K562 (cell line): ENCODE measurements at regions not wholly inside any gene's neighbourhood (a gene's known extent, or its start where the extent isn't known, plus 50 kb on each side); places are given as distances from the start of the nearest gene placed in this dataset.

Source experiments
- ATAC-seq: fragments of 200-7000 bp; cut with Tn5 transposase; 3 replicates; pipeline ENCODE4 v1.9.1; 2020; ENCODE audit warnings: moderate library complexity
- BruUV-seq: library from RNA; stranded (reverse); fragments of 400-500 nt; replicated peaks from 2 replicates; lab custom pipeline; 2021; lab: Mats Ljungman, UMichigan
- CTCF ChIA-PET: fragments of 300-600 bp; formaldehyde crosslinking; extraction: SDS; loops from one replicate; lab custom pipeline; 2021; ENCODE audit warnings: low intra/inter-chr PET ratio; lab: Yijun Ruan, JAX
- POLR2A ChIA-PET: fragments of 300-600, 350-650 bp; sonication (Branson Sonifier 250); formaldehyde crosslinking; extraction: SDS; loops from one replicate; lab custom pipeline; 2021; ENCODE audit warnings: antibody characterized with exemption, inconsistent platforms; lab: Yijun Ruan, JAX
- DNase-seq, 4 experiments: peaks; one replicate each; pipeline versions ENCODE4 v3.0.0 to v3.0.0-alpha.2; 2011 to 2018; ENCODE audit warnings: low spot score in 3 of 4, mixed read lengths in 3 of 4; ENCODE audit errors: extremely low read depth in 1 of 4
- FAIRE-seq: peaks from 2 replicates; lab custom pipeline; 2011; peaks lifted over from hg19 to GRCh38; lab: Jason Lieb, UNC
- H2AFZ ChIP-seq: 2 replicates; pipeline ENCODE4 v1.6.0; 2011; ENCODE audit warnings: low read depth, low read length, control low read depth, inconsistent platforms
- H3K27ac ChIP-seq: fragments of 200-600 bp; 3 replicates; pipeline ENCODE4 v1.8.0; 2011; ENCODE audit warnings: low read depth, mild to moderate bottlenecking, control low read depth, inconsistent platforms, low read length, moderate library complexity, mixed read lengths; ENCODE audit errors: extremely low read depth
- H3K27me3 ChIP-seq, 2 experiments: fragments of 300-600 bp in 1 of 2; 2 replicates in 1 of 2; 3 replicates in 1 of 2; pipeline versions ENCODE4 v1.6.0 to v1.8.0; 2011; ENCODE audit warnings: inconsistent platforms in 2 of 2, low read length in 2 of 2, mild to moderate bottlenecking in 1 of 2, mixed read lengths in 1 of 2, moderate library complexity in 1 of 2; ENCODE audit not compliant: control insufficient read depth in 2 of 2, insufficient read depth in 2 of 2
- H3K36me3 ChIP-seq: fragments of 300-600 bp; 3 replicates; pipeline ENCODE4 v1.8.0; 2011; ENCODE audit warnings: mild to moderate bottlenecking, low read length, inconsistent platforms; ENCODE audit not compliant: control insufficient read depth, insufficient read depth
- H3K4me1 ChIP-seq, 2 experiments: fragments of 200-600 bp in 1 of 2; replicated peaks in 1 of 2; 2 replicates in 1 of 2; 3 replicates in 1 of 2; pipeline versions ENCODE4 v1.5.1 to v1.8.0; 2011; ENCODE audit warnings: inconsistent platforms in 2 of 2, low read length in 2 of 2, mild to moderate bottlenecking in 1 of 2, mixed read lengths in 1 of 2, moderate library complexity in 1 of 2; ENCODE audit not compliant: control insufficient read depth in 2 of 2, insufficient read depth in 2 of 2
- H3K4me2 ChIP-seq: 2 replicates; pipeline ENCODE4 v1.6.1; 2011; ENCODE audit warnings: low read length, control low read depth, inconsistent platforms, mixed read lengths; ENCODE audit not compliant: insufficient read depth
- H3K4me3 ChIP-seq: fragments of 200-600 bp; sonication (generic), shearing (Covaris generic); 2 replicates; pipeline ENCODE4 v1.5.1; 2016; ENCODE audit warnings: control low read depth, inconsistent platforms
- H3K79me2 ChIP-seq: fragments of 200-600 bp; 3 replicates; pipeline ENCODE4 v1.8.0; 2011; ENCODE audit warnings: low read length, inconsistent platforms; ENCODE audit not compliant: control insufficient read depth, insufficient read depth
- H3K9ac ChIP-seq, 2 experiments: 2 replicates each; pipeline versions ENCODE4 v1.6.0 to v1.6.1; 2011; ENCODE audit warnings: low read depth in 2 of 2, low read length in 2 of 2, control low read depth in 1 of 2, inconsistent platforms in 1 of 2, mild to moderate bottlenecking in 1 of 2, mixed read lengths in 1 of 2; ENCODE audit not compliant: insufficient read depth in 1 of 2
- H3K9me1 ChIP-seq: one replicate; pipeline ENCODE4 v1.6.0; 2011; ENCODE audit warnings: inconsistent platforms, mild to moderate bottlenecking, low read length, moderate library complexity; ENCODE audit not compliant: control insufficient read depth, insufficient read depth
- H3K9me3 ChIP-seq: replicated peaks from 2 replicates; pipeline ENCODE4 v1.5.1; 2011; ENCODE audit warnings: low read depth, low read length, inconsistent platforms; ENCODE audit not compliant: control insufficient read depth, insufficient read depth
- H4K20me1 ChIP-seq: replicated peaks from 2 replicates; pipeline ENCODE4 v1.6.1; 2011; ENCODE audit warnings: low read length, inconsistent platforms, mixed read lengths; ENCODE audit not compliant: control insufficient read depth, insufficient read depth
- DIDO1 ChIP-seq: fragments of 450-650 bp; IDR thresholded peaks from 2 replicates; pipeline ENCODE4 v1.6.1; 2016; ENCODE audit warnings: low read depth, missing biosample characterization, missing genetic modification characterization
- GATA2 ChIP-seq: sonication (generic); formaldehyde crosslinking; IDR thresholded peaks from 2 replicates; pipeline ENCODE4 v1.4.0; 2020; ENCODE audit warnings: mild to moderate bottlenecking, missing genetic modification reagents
- HMBOX1 ChIP-seq: sonication (generic); IDR thresholded peaks from 2 replicates; pipeline ENCODE4 v1.6.1; 2016
- ZNF280B ChIP-seq: fragments of 250-450 bp; sonication (Bioruptor Pico); IDR thresholded peaks from 2 replicates; pipeline ENCODE4 v1.5.1; 2021; ENCODE audit warnings: mild to moderate bottlenecking
- ZNF764 ChIP-seq: fragments of 250-450 bp; sonication (Bioruptor Pico); IDR thresholded peaks from 2 replicates; pipeline ENCODE4 v1.4.0; 2020; ENCODE audit warnings: low read depth, mild to moderate bottlenecking, moderate library complexity
- ZNF780A ChIP-seq: fragments of 250-450 bp; sonication (Bioruptor Pico); IDR thresholded peaks from 2 replicates; pipeline ENCODE4 v1.5.0; 2021; ENCODE audit warnings: mild to moderate bottlenecking
- WGBS: fragments of 100-300 bp; shearing (Covaris generic); methylation state at CpG from one replicate; pipeline ENCODE4 v1.1.6; 2016; ENCODE audit warnings: low coverage, mixed read lengths; ENCODE audit not compliant: insufficient coverage; ENCODE audit errors: missing lambda C conversion rate; 5-methylcytosine and 5-hydroxymethylcytosine counted together
- in situ Hi-C: fragments of 300-500 bp; cut with MboI; formaldehyde crosslinking; loops from 4 replicates; pipeline ENCODE4 v1.15.0; 2018; ENCODE audit warnings: inconsistent platforms, mixed read lengths
- intact Hi-C: fragments of 100-400 bp; cut with micrococcal nuclease; formaldehyde crosslinking; loops from 2 replicates; pipeline ENCODE4 v1.14.2; 2022

GRCh38 chr17:68809148-68809547 lies 146.0 kb downstream of the ABCA8 start:
- Histone ChIP-seq H3K9ac (no peak overlapping the region), H3K4me3 (no peak overlapping the region), H3K9me1 (no peaks in the 10 kb centered on the region), H3K27me3 (peaks cover 0 to 6% of the 10 kb centered on the region in 2 experiments; a peak in 2 of 5 replicates), H3K4me1 (no peaks in the 10 kb centered on the region), H3K27ac (no peak overlapping the region), H2AFZ (no peak overlapping the region), H4K20me1 (no peaks in the 10 kb centered on the region), H3K9me3 (no peaks in the 10 kb centered on the region), H3K79me2 (no peaks in the 10 kb centered on the region), H3K4me2 (no peak overlapping the region), H3K36me3 (no peaks in the 10 kb centered on the region)
- no TSS peak for BruUV-seq
- TF ChIP-seq GATA2 (CRISPR knock-in tag) (no peak), ZNF280B (CRISPR knock-in tag) (no peak), ZNF764 (CRISPR knock-in tag) (no peak), DIDO1 (tag) (no peak), ZNF780A (CRISPR knock-in tag) (no peak), HMBOX1 (no peak)
- in situ Hi-C loops (no loop called here), intact Hi-C loops (no loop called here)
- ATAC-seq: no peak
- FAIRE-seq: no peak
- WGBS: 4% methylated on average over 2 of the region's 2 CpGs
- ChIA-PET CTCF (no interaction called here), POLR2A (interaction anchor here (0.6 kb wide), 1 partner anchor 1950 kb away, joined by 3 read pairs; no protein-coding TSS in a partner anchor)
- no peak for DNase-seq
